ENCODE measurements at regions not wholly inside any gene's neighbourhood (a gene's known extent, or its start where the extent isn't known, plus 50 kb on each side); places are given as distances from the start of the nearest gene placed in this dataset.

DNA sequence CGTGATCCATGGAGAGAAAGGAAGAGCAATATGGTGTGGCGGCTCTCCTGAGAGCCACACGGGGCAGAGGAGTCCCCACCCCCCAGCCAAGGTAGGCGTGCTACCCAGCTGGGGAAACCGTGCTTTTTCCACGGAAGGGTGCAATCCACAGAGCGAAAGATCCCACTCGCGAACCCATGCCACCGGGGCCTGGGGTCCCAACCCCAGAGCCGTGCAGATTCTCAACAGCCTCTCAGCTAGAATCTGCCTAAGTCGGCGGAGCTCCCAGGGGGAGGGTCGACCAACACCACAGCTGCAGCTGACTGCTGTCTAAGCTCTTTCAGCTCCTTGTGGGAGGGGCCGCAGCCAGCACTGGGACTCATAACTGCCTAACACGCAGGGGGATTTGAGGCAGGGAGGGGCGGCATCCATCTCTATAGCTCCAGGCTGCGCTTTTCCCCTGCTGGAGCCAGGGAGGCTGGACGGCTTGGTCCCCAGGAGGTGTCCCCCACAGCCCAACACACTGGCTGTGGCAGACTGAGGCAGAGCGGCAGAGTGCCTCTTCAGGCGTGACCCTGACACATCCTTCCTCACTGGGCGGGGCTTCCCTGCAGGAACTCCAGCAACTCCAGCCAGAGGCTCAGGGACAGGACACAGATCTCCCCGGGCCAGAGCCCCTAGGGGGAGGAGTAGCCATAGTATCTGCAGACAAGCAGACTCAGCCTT is 107.6 kb upstream of the ZBTB20 start:
- DNase-seq (ENCODE audit: low read depth), result no peak
- Histone ChIP-seq H3K4me3 (ENCODE audit: low read depth, low read length) (no peak overlapping the region), H3K36me3 (ENCODE audit: control insufficient read depth, insufficient read depth, low read length) (no peaks in the 10 kb centered on the region), H3K27me3 (ENCODE audit: control insufficient read depth, insufficient read depth, low read length) (no peaks in the 10 kb centered on the region)
- TF ChIP-seq, protein P1, sequence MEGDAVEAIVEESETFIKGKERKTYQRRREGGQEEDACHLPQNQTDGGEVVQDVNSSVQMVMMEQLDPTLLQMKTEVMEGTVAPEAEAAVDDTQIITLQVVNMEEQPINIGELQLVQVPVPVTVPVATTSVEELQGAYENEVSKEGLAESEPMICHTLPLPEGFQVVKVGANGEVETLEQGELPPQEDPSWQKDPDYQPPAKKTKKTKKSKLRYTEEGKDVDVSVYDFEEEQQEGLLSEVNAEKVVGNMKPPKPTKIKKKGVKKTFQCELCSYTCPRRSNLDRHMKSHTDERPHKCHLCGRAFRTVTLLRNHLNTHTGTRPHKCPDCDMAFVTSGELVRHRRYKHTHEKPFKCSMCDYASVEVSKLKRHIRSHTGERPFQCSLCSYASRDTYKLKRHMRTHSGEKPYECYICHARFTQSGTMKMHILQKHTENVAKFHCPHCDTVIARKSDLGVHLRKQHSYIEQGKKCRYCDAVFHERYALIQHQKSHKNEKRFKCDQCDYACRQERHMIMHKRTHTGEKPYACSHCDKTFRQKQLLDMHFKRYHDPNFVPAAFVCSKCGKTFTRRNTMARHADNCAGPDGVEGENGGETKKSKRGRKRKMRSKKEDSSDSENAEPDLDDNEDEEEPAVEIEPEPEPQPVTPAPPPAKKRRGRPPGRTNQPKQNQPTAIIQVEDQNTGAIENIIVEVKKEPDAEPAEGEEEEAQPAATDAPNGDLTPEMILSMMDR (IDR thresholded peaks at IDR 0.05; ENCODE audit: insufficient read depth, low read length, severe bottlenecking), result no peak
- FAIRE-seq, result no peak

DNA sequence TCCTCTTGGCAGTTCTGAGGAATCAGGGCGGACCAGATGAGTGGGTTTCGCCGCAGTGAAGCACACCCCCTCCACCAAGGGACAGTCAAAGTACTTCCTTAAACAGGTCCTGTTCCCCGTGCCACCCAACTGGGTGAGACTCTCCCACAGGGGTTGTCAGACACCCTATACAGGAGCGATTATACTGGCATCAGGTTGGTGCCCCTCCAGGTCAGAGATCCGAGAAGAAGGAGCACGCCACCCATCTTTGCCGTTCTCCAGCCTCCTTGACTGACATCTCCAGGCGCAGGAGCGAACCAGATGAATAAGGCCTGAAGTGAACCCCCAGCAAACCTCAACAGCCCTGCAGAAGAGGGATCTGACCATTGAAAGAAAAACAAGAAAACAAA is 108.1 kb upstream of the ZBTB20 start:
- Histone ChIP-seq H3K27me3 (ENCODE audit: control insufficient read depth, insufficient read depth, low read length) (no peaks in the 10 kb centered on the region), H3K36me3 (ENCODE audit: control insufficient read depth, insufficient read depth, low read length) (no peaks in the 10 kb centered on the region), H3K4me3 (ENCODE audit: low read depth, low read length) (no peak overlapping the region)
- TF ChIP-seq, protein P1 (IDR thresholded peaks at IDR 0.05; ENCODE audit: insufficient read depth, low read length, severe bottlenecking), result no peak
- DNase-seq (ENCODE audit: low read depth), result no peak
- FAIRE-seq, result no peak

DNA sequence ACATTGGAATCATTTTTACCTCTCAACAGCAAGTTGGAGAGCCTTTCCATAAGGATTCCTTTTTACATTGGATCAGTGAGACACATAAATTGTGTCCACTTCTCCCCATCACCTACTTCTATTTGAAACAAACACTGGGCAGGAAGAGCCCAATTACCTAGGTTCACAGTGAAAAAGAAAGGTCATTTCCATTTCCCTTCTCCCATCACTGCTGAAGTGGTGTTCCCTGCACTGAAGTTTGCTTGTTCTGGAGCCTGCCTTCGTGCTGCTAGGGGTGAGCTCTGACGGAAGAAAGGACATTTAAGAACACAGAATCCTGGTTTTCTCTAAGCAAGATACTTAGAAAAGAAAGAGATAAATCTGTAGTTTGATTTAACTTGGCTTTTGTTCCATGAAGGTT is 123.8 kb upstream of the ZBTB20 start:
- TF ChIP-seq, protein P1 (IDR thresholded peaks at IDR 0.05; ENCODE audit: insufficient read depth, low read length, severe bottlenecking), result no peak

DNA sequence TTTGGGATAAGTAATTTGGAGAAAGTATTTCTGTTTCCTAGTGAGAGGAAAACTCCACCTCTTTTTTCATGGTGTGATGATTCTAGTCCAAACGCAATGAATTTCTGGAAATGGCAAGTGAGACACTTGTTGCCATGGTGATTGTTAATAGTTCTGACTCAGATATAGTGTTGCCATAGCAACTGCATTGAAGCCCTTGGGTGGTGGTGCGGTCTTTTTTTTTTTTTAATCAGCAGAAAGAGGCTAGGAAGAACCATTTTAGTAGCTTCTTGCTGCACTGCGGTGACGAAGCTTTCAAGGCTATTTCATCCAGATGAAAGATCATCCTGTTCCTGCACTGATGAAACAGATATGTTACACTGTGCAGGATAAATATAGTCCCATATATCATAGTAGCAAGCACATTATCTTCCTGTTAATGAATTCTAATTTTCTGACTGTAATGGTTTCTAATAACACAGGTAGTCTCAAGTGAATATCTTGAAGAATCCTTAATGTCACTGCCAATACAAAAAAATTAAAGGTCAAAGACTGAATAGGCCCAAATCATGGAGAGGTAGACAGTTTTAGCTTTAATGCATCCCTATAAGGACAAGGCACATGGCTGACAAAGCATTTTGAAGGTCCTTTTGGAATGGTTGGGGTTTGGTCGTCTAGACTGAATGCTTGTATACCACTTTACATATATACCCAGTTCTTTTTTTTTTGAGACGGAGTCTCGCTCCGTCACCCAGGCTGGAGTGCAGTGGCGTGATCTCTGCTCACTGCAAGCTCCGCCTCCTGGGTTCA is 125.1 kb upstream of the ZBTB20 start:
- H3K27me3 ChIP-seq (ENCODE audit: control insufficient read depth, insufficient read depth, low read length), result no peaks in the 10 kb centered on the region
- no peak for DNase-seq (ENCODE audit: low read depth)
- TF ChIP-seq, protein P1 (IDR thresholded peaks at IDR 0.05; ENCODE audit: insufficient read depth, low read length, severe bottlenecking), result no peak
- H3K4me3 ChIP-seq (ENCODE audit: low read depth, low read length), result no peak overlapping the region
- H3K36me3 ChIP-seq (ENCODE audit: control insufficient read depth, insufficient read depth, low read length), result no peaks in the 10 kb centered on the region
- FAIRE-seq, result no peak

More for the DNA sequence above, 123.8 kb upstream of the ZBTB20 start:
- no peaks in the 10 kb centered on the region for H3K36me3 ChIP-seq (ENCODE audit: control insufficient read depth, insufficient read depth, low read length)
- H3K4me3 ChIP-seq (ENCODE audit: low read depth, low read length), result no peak overlapping the region
- no peaks in the 10 kb centered on the region for H3K27me3 ChIP-seq (ENCODE audit: control insufficient read depth, insufficient read depth, low read length)
- no peak for FAIRE-seq
- no peak for DNase-seq (ENCODE audit: low read depth)

DNA sequence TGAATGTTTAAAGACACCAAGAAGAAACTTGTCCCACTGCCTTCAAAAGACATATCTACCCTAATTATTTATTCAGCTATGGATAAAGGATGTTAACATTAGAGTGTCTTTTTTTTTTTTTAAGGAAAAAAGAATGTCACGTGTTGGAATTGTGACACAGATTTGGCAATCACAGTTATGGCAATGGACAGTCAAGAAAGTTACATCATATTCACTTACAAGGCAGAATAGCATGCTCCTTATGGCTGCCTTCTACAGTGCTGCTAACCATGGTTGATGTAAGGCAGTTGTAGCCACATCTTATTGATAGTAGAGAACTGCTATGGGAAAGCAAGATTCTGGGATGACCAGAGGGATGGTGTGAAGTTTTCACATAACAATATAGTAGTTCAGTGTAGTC is 128.8 kb upstream of the ZBTB20 start:
- FAIRE-seq, result no peak

More for the DNA sequence above, 128.8 kb upstream of the ZBTB20 start:
- no peak overlapping the region for H3K4me3 ChIP-seq (ENCODE audit: low read depth, low read length)
- H3K27me3 ChIP-seq (ENCODE audit: control insufficient read depth, insufficient read depth, low read length), result no peaks in the 10 kb centered on the region
- TF ChIP-seq, protein P1 (IDR thresholded peaks at IDR 0.05; ENCODE audit: insufficient read depth, low read length, severe bottlenecking), result no peak
- no peaks in the 10 kb centered on the region for H3K36me3 ChIP-seq (ENCODE audit: control insufficient read depth, insufficient read depth, low read length)
- DNase-seq (ENCODE audit: low read depth), result no peak

Measured in bronchial epithelial cell (primary cell).